VCaP (cell line): ENCODE measurements at regions not wholly inside any gene's neighbourhood (a gene's known extent, or its start where the extent isn't known, plus 50 kb on each side); places are given as distances from the start of the nearest gene placed in this dataset.

ENCODE experiments used
- H3K27ac ChIP-seq: fragments of 450-650 bp; 2 replicates; pipeline ENCODE4 v1.5.1; 2017
- CTCF ChIP-seq: fragments of 450-650 bp; conservative IDR thresholded peaks from 2 replicates; pipeline ENCODE4 v1.5.1; 2017; ENCODE audit warnings: mild to moderate bottlenecking, moderate library complexity

DNA sequence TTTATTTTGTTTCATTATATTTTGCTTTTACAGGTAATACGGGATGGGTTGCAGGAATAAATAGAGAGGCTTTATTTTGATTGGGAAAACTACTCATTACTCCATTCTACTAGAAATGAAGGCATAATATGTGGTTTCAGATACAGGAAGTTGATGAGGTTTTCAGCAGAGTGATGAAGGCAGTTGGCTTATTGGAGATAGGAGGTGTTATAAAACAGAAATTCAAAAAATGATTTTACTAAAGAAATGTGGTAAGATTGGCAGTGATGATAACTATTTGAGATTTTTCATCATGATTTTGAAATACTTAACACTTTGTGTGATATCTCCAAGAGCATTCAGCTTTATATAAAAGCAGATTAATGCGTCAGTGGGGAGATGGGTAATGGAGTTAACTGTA is 1445.7 kb upstream of the CADM2 start:
- H3K27ac ChIP-seq = no peak overlapping the region
- no peak for TF ChIP-seq CTCF

- no peak overlapping the region for H3K27ac ChIP-seq
- no peak for TF ChIP-seq CTCF
Observed at GRCh38 chr3:83513677-83514076, 1445.1 kb upstream of the CADM2 start.

- H3K27ac ChIP-seq = no peak overlapping the region
- no peak for TF ChIP-seq CTCF
Observed at GRCh38 chr3:83514130-83514914, 1444.5 kb upstream of the CADM2 start.

DNA sequence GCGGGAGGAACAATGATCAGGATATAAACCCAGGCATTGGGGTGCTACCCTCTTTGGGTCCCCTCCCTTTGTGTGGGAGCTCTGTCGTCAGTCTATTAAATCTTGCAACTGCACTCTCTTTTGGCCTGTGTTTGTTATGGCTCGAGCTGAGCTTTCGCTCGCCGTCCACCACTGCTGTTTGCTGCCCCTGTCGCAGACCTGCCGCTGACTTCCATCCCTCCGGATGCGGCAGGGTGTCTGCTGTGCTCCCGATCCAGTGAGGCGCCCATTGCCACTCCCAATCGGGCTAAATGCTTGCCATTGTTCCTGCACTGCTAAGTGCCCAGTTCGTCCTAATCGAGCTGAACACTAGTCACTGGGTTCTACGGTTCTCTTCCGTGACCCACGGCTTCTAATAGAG is 1443.7 kb upstream of the CADM2 start:
- TF ChIP-seq CTCF = no peak
- no peak overlapping the region for H3K27ac ChIP-seq

DNA sequence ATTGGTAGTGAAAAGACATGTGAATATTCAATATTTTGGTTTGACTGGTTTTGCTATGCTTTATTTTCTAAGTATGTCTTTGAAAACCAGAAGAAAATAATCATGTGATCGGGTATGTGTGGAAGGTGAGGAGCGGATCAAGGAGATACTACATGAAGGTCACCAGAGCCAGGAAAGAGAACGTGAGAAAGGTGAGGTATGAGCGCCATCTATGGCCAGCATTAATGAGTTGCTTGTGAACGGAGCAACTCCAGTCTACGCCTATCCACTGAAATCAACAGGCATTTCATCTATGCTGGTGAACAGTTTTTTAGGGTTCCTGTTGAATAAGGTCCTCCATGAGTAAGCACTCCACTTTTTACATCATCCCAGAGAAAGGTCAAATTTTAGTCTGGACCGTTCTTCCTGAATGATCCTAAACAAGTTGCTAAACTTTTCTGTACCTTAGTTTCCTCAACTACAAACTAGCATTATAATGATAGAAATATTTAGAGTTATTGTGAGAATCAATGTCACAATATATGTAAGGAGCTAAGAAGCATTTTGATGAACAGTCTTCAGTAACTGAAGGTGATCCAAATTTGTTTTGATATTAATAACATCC is 1435.2 kb upstream of the CADM2 start:
- peak; percentile 83 for TF ChIP-seq CTCF
- H3K27ac ChIP-seq = no peak overlapping the region

- TF ChIP-seq CTCF = no peak
- no peak overlapping the region for H3K27ac ChIP-seq
Observed at GRCh38 chr3:83524901-83525300, 1433.9 kb upstream of the CADM2 start.

GRCh38 chr3:83559082-83559481 is 1399.7 kb upstream of the CADM2 start:
- TF ChIP-seq CTCF = no peak

More at GRCh38 chr3:83559082-83559481, 1399.7 kb upstream of the CADM2 start:
- H3K27ac ChIP-seq = no peak overlapping the region
